C4-2B (cell line): ENCODE measurements at regions not wholly inside any gene's neighbourhood (a gene's known extent, or its start where the extent isn't known, plus 50 kb on each side); places are given as distances from the start of the nearest gene placed in this dataset.

Experiments
- CTCF ChIP-seq: fragments of 450-650 bp; conservative IDR thresholded peaks from 2 replicates; pipeline ENCODE4 v1.5.1; 2017; ENCODE audit warnings: mild to moderate bottlenecking
- ZFX ChIP-seq: fragments of 450-650 bp; IDR thresholded peaks from 2 replicates; pipeline ENCODE4 v1.6.1; 2017

GRCh38 chr18:78666666-78667335 is 312.8 kb upstream of the SALL3 start:
- TF ChIP-seq CTCF = no peak
- no peak for TF ChIP-seq ZFX
